HG02610 (cell line): ENCODE measurements at regions not wholly inside any gene's neighbourhood (a gene's known extent, or its start where the extent isn't known, plus 50 kb on each side); places are given as distances from the start of the nearest gene placed in this dataset.
"Not testable (repeated sequence)": the region's sequence is repeated elsewhere in the genome, so short reads cannot be mapped to it uniquely, and the experiment has no call there.

Experiments
- ATAC-seq: cut with Tn5 transposase; IDR thresholded peaks from one replicate; pipeline ENCODE4 v1.9.1; 2021; ENCODE audit warnings: mild to moderate bottlenecking, moderate library complexity; ENCODE audit not compliant: unreplicated experiment

DNA sequence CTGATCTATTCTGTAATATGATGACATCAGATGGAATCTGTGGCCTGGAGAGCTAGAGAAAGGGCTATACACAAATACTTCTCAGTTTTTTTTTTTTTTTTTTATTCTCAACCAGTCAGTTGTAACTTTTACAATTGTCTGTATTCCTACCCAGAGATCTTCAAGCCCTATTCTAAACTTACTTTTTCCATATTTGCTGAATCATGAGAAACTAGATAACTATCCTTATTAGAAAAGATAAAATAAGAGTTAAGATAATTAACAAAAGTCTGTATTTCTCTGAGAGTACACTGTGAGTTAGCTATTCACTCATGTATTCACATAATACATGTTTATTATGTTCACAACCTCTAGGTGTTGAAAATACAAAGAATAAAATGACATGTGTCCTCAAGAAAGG, 1575.9 kb downstream of the EFNA5 start:
- ATAC-seq: no peak

DNA sequence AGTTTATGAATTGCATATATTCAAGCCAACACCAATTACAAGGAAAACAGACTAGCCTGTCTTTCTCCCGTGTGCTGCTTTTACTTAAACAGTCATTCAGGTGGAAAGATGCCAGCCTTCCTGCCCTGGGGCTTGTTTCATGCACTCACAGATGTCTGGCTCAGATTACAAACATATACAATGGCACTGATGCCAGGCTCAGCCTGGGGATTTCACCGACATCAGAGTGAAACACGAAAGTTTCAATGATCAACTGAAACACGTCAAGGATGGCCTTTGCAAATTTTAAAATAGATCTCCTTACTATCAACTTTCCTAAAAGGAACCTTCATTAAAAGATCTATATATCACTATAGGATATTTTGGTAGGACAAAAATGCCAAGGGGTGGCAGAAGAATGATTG, 1576.5 kb downstream of the EFNA5 start:
- no peak for ATAC-seq

DNA sequence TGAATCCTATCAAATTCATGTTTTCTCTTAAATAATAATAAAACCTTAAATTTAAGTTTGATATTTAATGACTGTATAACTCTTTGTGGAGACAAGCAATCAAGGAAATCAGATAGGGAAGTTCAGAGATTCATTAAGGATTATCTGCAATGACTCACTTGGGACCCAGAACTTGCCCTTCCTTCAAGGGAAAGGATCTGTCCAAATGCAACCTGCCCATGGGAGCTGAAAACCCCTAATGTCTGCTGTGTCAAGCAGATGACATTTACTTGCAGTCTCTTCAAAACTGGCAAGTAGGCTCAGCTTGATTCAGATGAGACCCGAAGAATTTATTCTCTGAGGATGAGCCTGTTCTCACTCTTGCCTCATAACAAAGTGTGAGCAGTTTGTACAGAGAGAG, 1577.6 kb downstream of the EFNA5 start:
- no peak for ATAC-seq

DNA sequence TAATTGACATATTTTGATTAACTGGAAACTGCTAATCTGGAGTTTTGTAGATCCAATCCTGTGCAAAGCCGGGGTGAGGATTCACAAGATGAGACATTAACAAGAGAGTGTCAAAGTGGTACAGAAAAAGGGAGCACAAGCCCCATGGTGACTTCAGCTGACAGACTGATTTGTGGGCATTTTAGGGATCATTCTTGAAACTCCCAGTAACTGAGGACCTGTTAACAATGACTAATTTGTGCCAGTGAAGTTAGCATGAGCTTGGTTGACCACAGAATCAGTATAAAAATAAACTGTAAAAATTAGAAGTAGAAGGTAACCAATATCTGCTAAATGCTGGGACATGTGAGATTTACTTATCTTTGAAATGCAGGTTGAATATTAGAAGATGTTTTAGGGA, 1578.3 kb downstream of the EFNA5 start:
- no peak for ATAC-seq

DNA sequence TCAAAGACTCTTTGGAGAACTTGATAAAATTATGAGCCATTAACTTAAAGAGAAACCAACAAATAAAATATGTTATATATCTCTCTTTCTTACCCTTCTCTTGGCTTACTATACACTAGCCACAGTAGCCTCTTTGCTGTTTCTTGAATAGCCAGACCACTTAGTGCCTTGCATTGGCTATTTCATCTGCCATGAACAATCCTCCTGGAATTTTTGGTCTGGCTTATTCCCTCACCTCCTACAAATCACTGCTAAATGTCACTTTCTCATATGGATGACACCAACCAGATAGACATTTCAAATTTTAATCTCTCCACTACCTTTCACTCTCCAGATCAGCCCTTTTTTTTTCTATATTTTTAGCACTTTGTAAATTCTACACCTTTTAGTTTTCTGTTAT, 1581.7 kb downstream of the EFNA5 start:
- ATAC-seq: no peak

DNA sequence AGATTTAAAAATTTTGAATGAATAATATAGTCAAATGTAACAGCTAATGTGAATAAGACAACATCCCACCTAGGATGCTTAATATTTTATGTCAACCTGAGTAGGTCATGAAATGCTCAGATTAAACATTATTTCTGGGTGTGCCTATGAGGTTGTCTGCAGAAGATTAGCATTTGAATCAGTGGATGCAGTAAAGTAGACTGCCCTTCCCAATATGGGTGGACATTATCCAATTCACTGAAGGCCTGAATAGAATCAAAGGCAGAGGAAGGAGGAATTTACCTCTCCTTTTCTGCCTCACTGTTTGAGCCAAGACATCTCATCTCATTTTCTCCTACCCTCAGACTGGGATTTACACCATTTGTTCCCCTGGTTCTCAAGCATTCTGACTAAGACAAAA, 1582.3 kb downstream of the EFNA5 start:
- ATAC-seq: no peak

DNA sequence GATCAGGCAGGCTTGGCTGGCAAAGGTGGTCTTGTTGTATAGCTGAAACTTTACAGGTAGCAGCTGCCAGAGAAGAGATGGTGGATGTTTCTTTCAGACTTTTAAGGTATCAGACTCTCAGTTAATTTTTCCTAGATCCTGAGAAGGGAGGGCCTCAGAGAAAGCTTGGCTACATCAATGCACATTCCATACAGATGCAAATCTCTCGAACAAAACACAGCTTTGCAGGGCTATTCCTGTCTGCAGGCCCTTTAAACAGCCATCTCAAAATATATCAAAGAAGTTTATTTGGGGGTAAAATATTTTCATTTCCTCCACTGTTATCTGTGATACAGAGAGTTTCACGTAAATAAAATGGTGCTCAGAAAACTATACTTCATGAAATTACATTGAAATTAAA, 1584.4 kb downstream of the EFNA5 start:
- no peak for ATAC-seq

DNA sequence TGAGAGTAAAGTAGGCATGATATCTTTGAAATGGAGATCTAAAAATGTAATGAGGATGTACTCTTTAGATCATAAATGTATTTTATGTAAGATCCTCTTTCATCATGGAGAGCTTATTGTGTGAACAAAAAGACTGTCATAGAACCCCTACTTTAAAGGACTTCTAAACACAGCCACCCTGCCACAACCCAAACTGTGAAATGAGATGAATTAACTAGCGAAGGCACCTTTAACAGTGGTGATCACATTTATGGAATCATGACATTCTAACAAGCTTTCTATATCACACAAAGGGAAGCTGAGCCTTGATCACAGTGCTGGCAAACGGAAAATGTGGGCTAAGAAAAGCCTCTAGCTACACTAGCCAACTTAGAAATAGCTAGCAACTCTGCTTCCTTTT, 1585.2 kb downstream of the EFNA5 start:
- ATAC-seq: no peak

DNA sequence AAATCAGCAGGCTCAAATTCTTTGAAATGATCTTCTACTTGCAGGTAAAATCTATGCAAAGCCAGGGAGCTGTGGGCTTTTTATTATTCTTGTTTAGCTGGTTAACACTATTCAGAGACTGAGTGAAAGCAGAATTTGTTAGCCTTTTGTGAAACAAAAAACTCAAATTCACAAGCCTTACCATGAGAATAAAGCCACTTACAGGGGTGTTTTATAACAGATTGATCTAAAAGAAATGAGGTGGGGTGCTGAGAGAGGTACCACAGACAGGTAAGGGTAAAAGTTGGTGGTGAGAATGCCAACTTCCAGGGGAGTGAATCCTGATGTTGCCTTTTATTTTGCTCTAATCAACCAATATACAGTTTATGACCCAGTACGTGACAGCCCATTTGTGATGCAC, 1585.6 kb downstream of the EFNA5 start:
- ATAC-seq: no peak

DNA sequence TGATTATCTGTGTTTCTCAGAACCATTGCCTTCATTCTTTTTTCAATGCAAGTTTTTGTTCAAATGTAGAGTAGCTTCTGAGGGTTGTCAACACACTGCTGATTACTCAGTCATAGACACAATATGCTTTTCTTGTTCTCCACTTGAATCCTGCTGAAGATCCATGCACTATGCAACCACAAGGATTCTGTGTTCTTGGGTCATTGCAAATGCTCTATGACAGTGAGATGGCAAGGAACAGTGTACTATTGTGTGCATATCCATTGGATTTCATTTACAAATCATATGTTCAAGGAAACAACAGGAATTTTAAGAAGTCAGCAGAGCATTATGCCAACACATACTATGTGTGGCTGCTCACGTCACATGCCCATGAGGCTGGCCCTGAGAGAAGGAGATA, 1590.2 kb downstream of the EFNA5 start:
- ATAC-seq: no peak

DNA sequence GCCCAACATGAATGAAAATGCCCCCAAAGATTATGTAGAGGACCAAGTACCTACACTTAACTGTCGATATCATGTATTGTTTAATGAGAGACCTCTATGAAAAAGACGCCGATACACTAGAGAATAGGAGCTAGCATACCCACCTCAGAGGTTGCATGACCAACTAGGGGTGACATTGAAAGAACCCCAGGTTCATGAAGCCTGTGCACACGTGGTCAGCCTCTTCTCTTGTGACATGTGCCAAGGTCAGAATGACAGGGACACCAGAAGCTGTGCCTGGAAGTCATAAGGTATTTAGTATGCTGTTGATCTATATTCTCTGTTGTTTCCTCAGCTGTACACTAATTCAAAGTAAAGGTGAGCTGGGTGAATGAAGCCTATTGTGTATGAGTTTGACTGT, 1594.1 kb downstream of the EFNA5 start:
- no peak for ATAC-seq

DNA sequence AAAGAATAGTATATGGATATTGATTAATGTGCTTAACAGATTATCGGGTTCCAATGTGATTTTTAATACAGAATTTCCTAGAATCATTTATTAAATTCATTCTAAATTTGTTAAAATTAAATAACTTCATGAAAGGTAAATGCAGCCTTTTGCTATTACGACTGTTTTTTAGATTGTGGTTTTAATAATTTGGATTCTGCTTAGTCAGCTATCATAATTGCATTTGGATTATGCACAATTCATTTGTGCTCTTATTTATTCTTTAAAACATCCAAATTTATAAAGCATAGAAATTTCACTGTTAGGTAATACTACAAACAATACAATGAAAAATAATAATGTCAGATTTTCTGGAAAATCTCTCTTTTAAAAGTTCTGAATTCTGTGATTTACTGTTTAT, 1598.5 kb downstream of the EFNA5 start:
- ATAC-seq: no peak

DNA sequence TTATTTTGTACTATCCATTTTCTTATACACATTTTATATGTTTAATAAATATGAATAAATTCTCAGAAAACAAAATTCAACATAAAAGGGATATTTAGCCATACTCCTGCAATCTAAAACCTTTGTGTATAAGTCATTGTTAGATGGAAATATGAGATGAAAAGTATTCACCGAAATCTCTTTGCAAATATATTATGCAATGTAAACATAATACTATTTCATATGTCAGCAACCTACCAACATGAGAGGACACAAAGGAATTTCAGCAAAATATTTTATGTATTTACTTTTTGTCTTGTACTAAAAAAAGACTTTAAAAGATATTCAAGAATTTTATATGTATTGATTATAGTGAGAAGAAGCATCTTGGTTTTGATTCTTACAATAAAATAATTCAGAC, 1623.4 kb downstream of the EFNA5 start:
- ATAC-seq: no peak

DNA sequence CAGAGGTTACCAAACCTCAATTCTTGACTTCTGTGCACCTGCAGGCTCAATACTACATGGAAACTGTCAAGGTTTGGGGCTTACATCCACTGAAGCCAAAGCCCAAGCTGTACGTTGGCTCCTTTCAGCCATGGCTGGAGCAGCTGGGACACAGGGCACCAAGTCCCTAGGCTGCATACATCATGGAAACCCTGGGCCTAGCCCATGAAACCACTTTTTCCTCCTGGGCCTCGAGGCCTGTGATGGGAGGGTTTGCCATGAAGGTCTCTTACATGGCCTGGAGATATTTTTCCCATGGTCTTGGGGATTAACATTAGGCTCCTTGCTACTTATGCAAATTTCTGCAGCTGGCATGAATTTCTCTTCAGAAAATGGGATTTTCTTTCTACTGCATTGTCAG, 1638.7 kb downstream of the EFNA5 start:
- not testable (repeated sequence) for ATAC-seq

DNA sequence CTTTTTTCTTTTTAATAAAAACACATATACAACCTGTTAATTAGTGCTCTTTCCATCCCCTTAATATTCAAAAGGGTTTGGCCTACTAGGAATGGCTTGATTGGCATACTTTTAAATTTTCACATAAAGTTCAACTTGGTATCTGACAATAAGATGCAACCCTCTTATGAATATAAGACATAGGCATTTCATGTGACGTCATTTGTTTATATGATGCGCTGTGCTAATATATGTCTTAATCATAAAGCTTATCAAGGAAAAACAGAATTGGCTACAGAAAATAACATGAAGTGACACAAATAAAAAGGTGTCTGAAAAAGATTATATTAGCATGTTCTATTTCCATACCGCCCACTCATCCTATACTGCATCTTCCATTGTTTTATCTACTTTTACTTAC, 1642.4 kb downstream of the EFNA5 start:
- no peak for ATAC-seq

DNA sequence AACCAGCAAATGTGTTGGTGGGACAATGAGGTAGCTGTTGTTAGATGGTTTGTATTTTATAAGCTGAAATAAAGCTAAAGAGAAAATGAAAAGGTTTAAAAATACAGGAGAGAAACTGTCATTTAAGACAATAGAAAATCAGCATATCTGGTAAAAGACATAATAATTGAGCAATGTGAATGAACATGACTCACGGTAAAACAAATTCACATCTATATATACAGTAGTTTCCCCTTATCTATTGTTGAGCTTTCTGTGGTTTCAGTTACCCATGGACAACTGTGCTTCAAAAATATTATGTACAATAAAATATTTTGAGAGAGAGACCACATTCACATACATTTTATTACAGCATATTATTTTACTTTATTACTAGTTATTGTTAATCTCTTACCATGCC, 1649.8 kb downstream of the EFNA5 start:
- no peak for ATAC-seq

DNA sequence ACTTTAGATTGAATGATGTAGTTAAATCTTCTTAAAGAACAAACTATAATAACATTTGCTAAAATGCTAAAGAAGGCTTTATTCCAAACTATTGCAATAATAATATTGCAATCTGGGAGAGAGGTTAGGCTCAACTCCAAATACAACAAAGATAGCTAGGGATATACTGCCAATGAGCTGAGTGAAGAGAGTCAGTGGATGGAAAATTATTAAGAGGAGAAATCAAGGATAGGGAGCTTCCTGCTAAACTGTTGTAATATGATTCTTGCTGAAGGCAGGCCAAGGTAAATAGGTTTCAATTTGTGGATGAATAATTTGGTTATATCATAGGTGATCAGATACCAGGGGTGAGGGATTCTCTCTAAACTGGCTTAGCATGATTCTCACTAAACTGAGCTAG, 1651.5 kb downstream of the EFNA5 start:
- no peak for ATAC-seq

DNA sequence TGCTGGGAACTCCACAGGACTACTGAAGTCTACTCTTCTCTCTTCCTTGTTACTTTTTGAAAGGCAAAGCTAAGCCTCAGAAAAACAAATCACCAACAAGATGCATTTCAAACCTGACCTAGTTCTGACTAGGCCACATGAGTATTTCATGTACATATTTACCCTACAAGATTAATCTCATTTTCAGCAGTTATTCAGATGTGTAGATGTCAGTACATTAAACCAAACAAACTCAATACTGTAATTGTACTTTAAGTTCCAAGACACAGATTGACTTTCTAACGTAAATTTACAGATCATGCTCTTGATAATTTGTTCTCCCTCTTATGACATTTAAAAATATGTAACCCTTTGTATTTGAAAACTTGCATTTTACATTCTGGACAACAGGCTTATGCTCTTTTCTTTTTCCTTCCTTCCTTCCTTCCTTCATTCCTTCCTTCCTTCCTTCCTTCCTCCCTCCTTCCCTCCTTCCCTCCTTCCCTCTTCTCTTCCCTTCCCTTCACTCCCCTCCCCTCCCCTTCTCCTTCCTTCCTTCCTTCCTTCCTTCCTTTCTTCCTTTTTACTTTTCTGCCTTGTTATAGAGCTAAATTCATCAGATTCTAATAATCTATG, 1653.4 kb downstream of the EFNA5 start:
- no peak for ATAC-seq

DNA sequence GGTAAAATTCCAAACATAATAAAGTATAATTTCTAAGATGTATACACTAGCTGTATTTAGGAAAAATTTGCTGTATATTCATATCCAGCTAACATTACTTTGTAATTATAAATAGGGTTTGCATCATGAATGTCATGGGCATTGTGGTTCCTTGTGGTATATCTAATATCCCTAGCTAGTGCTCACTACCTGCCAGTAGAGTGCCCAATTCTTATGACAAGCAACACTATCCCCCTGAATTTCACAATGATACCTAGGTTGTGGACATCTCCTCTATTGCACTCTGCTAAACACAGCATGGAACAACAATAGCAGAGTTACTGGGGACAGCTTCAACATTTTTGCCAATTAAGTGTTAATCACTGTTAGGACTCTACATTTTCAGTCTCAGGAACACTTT, 1656.5 kb downstream of the EFNA5 start:
- ATAC-seq: peak; percentile 77

DNA sequence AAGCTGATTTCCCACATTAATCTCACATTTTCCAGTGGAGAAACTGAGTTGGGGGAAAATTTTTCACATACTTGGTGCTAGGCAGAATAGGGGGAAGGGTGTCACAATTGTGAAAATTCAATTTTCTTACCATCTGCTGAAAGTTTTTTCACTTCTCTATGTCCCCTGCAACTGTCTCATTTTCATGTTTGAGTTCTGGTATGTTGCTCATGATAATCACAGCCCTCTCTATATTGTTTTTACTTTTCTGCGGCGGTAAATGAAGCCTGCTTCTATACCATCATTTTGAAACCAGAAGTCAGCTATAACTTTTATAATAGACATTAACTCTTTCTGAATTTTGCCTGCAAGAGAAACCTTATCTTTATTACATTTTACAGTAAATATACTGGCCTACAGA, 1664.5 kb downstream of the EFNA5 start:
- ATAC-seq: no peak

DNA sequence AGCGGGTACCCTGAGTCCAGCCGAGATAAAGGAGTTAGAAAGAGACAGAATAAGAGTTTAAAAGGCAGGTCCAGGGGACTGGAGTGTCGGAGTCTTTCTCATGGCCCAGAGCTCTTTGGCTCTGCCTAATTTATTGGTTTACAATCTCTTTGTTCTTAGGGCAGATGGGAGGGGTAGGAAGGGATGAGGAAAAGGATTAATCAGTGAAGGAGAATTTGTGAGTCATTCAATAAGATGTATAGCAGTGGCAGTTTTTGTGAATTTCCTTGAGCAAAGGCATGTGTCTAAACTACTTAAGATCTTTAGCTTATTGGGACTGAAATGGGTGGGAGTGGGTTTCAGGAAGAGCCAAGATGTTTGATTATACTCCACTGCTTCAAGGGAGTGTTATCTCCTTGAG, 1671.7 kb downstream of the EFNA5 start:
- not testable (repeated sequence) for ATAC-seq

DNA sequence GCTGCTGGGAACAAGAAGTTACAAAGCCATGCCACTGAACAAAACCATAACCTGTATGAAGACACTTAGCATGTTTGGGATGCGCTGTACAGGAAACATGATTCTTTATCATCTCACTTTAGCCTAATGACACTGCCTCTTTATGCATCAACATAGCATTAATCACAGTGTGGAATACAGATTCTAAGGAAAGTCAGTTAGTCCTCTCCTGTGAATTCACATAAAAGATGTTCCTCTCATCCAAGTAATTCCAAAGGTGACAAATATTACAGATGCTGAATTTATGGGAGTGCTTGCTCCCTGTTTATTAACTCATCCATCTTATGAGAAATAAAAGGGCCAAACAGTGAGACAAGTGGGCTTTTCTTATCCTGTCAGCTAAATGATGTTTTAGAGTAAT, 1677.7 kb downstream of the EFNA5 start:
- no peak for ATAC-seq

DNA sequence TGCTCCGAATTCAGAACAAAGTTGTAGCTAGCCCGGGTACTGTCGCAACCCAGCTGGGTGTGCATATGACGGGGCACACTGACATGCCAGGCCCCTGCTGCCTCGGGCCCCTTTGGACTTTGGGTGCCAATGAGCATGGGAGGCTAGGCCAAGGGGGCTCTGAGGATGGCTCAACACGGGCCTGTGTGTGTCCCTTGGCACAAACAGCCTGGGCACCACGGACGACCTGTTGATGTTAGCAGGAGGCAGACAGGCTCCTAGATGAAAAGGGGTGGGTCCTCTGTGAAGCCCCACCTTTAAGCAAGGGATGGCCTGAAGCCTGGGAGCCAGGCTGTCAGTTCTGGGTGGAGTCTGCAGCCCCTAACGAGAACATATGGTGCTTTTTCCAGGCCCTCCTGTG, 1688.2 kb downstream of the EFNA5 start:
- no peak for ATAC-seq

DNA sequence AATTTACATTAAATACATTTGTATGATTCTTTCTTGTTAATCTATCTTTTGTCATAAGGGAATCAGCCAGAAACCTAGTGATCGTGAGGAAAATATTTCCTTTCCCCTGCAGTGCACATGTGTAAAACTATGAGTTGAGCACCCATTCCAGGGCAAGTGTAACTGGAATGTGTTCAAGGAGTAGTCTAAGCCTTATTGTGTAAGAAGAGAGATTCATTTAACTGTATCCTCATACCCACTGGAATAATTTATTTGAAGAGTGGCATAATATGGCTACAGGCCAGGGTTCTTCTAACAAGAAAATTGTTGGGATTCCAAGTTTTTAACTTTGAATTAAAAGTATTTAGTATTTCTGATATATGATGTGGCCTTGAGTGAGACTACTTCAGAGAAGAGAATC, 1692.7 kb downstream of the EFNA5 start:
- no peak for ATAC-seq
